ENCODE measurements at regions not wholly inside any gene's neighbourhood (a gene's known extent, or its start where the extent isn't known, plus 50 kb on each side); places are given as distances from the start of the nearest gene placed in this dataset.
"Not testable (repeated sequence)": the region's sequence is repeated elsewhere in the genome, so short reads cannot be mapped to it uniquely, and the experiment has no call there.

GRCh38 chr1:89438301-89438700, 74.4 kb downstream of the GBP6 start:
- not testable (repeated sequence) for TF ChIP-seq EP300 (IDR thresholded peaks at IDR 0.05; ENCODE audit: low read length); ZNF449 (CRISPR knock-in tag; IDR thresholded peaks at IDR 0.05); CTCF (IDR thresholded peaks at IDR 0.05 in 2 of 3, conservative IDR thresholded peaks at IDR 0.05 in 1 of 3; ENCODE audit: insufficient read depth in 2 of 3, low read depth in 1 of 3, low read length in 3 of 3); EZH2 (IDR thresholded peaks at IDR 0.05; ENCODE audit: borderline replicate concordance, low read depth, low read length); RNF2 (IDR thresholded peaks at IDR 0.05); EGR1 (conservative IDR thresholded peaks at IDR 0.05); MAFK (IDR thresholded peaks at IDR 0.05; ENCODE audit: low read length); CUX1 (CRISPR knock-in tag; IDR thresholded peaks at IDR 0.05); ATF3 (IDR thresholded peaks at IDR 0.05); ATF3 (CRISPR knock-in tag; conservative IDR thresholded peaks at IDR 0.05)

Data from K562 (cell line).